OCI-LY7 (cell line): ENCODE measurements at regions not wholly inside any gene's neighbourhood (a gene's known extent, or its start where the extent isn't known, plus 50 kb on each side); places are given as distances from the start of the nearest gene placed in this dataset.

Source experiments
- BruUV-seq: library from RNA; stranded (reverse); fragments of 400-500 nt; replicated peaks from 2 replicates; lab custom pipeline; 2021; lab: Mats Ljungman, UMichigan
- CTCF ChIA-PET: fragments of 300-600 bp; sonication (Branson Sonifier 250); formaldehyde crosslinking; loops from one replicate; lab custom pipeline; 2022; ENCODE audit warnings: antibody characterized with exemption; ENCODE audit not compliant: unreplicated experiment; lab: Charles Lee
- POLR2A ChIA-PET: fragments of 300-600 bp; sonication (Branson Sonifier 250); formaldehyde crosslinking; loops from one replicate; lab custom pipeline; 2022; ENCODE audit warnings: antibody characterized with exemption; lab: Charles Lee
- DNase-seq: peaks from one replicate; pipeline ENCODE4 v3.0.0-alpha.2; 2015; ENCODE audit warnings: low spot score
- H2AFZ ChIP-seq: fragments of 200-600 bp; sonication (generic), shearing (Covaris generic); 2 replicates; pipeline ENCODE4 v1.6.1; 2014; ENCODE audit warnings: mild to moderate bottlenecking, antibody characterized with exemption, low read length, moderate library complexity
- H3K27ac ChIP-seq: fragments of 200-600 bp; sonication (generic); 2 replicates; pipeline ENCODE4 v1.5.1; 2014; ENCODE audit warnings: mixed run types, low read depth, mild to moderate bottlenecking, moderate library complexity, low read length, inconsistent platforms; ENCODE audit not compliant: poor library complexity, severe bottlenecking
- H3K36me3 ChIP-seq: fragments of 200-600 bp; sonication (generic); 2 replicates; pipeline ENCODE4 v1.6.1; 2014; ENCODE audit warnings: mild to moderate bottlenecking, antibody characterized with exemption, low read length, moderate library complexity, mixed read lengths; ENCODE audit not compliant: insufficient read depth
- H3K4me1 ChIP-seq: fragments of 200-600 bp; sonication (generic); 2 replicates; pipeline ENCODE4 v1.5.1; 2014; ENCODE audit warnings: mild to moderate bottlenecking, low read length; ENCODE audit not compliant: insufficient read depth, poor library complexity, severe bottlenecking
- H3K4me2 ChIP-seq: fragments of 200-600 bp; sonication (generic); 2 replicates; pipeline ENCODE4 v1.6.1; 2014; ENCODE audit warnings: mild to moderate bottlenecking, low read length
- H3K4me3 ChIP-seq: fragments of 200-600 bp; sonication (generic); 2 replicates; pipeline ENCODE4 v1.5.1; 2014; ENCODE audit warnings: mild to moderate bottlenecking, low read depth, low read length; ENCODE audit not compliant: poor library complexity, severe bottlenecking
- H3K79me2 ChIP-seq: fragments of 200-600 bp; sonication (generic); 2 replicates; pipeline ENCODE4 v1.6.1; 2016; ENCODE audit warnings: low read depth, mild to moderate bottlenecking, low read length, moderate library complexity, mixed read lengths; ENCODE audit not compliant: insufficient read depth
- H3K9me2 ChIP-seq: fragments of 200-600 bp; sonication (generic); 2 replicates; pipeline ENCODE4 v1.6.1; 2016; ENCODE audit warnings: mild to moderate bottlenecking, low read length, mixed read lengths; ENCODE audit not compliant: insufficient read depth
- H3K9me3 ChIP-seq: fragments of 200-600 bp; sonication (generic); 2 replicates; pipeline ENCODE4 v1.6.1; 2014; ENCODE audit warnings: mild to moderate bottlenecking, mixed run types, low read length, mixed read lengths
- H4K20me1 ChIP-seq: fragments of 200-600 bp; sonication (generic); 2 replicates; pipeline ENCODE4 v1.6.1; 2014; ENCODE audit warnings: mild to moderate bottlenecking, antibody characterized with exemption, low read length, moderate library complexity, mixed read lengths; ENCODE audit not compliant: insufficient read depth
- CTCF ChIP-seq: fragments of 200-600 bp; sonication (generic); conservative IDR thresholded peaks from 2 replicates; pipeline ENCODE4 v1.5.1; 2014; ENCODE audit warnings: mild to moderate bottlenecking, antibody characterized with exemption, low read length, moderate library complexity, mixed read lengths
- EZH2phosphoT487 ChIP-seq: fragments of 200-600 bp; sonication (generic); IDR thresholded peaks from 2 replicates; pipeline ENCODE4 v1.6.1; 2018; ENCODE audit warnings: low read depth, borderline replicate concordance, mild to moderate bottlenecking, mixed run types, antibody characterized with exemption, low read length, moderate library complexity, mixed read lengths
- intact Hi-C: fragments of 100-400 bp; cut with micrococcal nuclease; formaldehyde crosslinking; loops from one replicate; pipeline ENCODE4 v1.10.0; 2022; ENCODE audit not compliant: unreplicated experiment

GRCh38 chr6:163926642-163927041 is 512.1 kb downstream of the QKI start:
- H4K20me1 ChIP-seq, result no peaks in the 10 kb centered on the region
- H3K4me3 ChIP-seq, result no peak overlapping the region
- H3K27ac ChIP-seq, result no peak overlapping the region
- DNase-seq, result no peak
- intact Hi-C loops, result no loop called here
- H3K36me3 ChIP-seq, result no peaks in the 10 kb centered on the region
- no peaks in the 10 kb centered on the region for H3K79me2 ChIP-seq
- H3K9me2 ChIP-seq, result no peaks in the 10 kb centered on the region
- CTCF ChIA-PET, result no interaction called here
- TF ChIP-seq CTCF (no peak), EZH2phosphoT487 (no peak)
- POLR2A ChIA-PET, result no interaction called here
- H3K4me2 ChIP-seq, result no peak overlapping the region
- no peaks in the 10 kb centered on the region for H3K9me3 ChIP-seq
- no TSS peak for BruUV-seq
- H2AFZ ChIP-seq, result no peak overlapping the region
- H3K4me1 ChIP-seq, result no peaks in the 10 kb centered on the region

GRCh38 chr6:163925839-163926238 is 511.3 kb downstream of the QKI start:
- no peaks in the 10 kb centered on the region for H3K9me2 ChIP-seq
- no peaks in the 10 kb centered on the region for H3K4me1 ChIP-seq
- no peak for TF ChIP-seq CTCF
- BruUV-seq, result no TSS peak
- ChIA-PET POLR2A (interaction anchor here (0.5 kb wide), 1 partner anchor 24 kb away, joined by 4 read pairs; no protein-coding TSS in a partner anchor), CTCF (no interaction called here)
- no peak overlapping the region for H3K4me2 ChIP-seq
- H2AFZ ChIP-seq, result no peak overlapping the region
- DNase-seq, result no peak
- no peaks in the 10 kb centered on the region for H3K36me3 ChIP-seq
- no peaks in the 10 kb centered on the region for H3K79me2 ChIP-seq
- no peak overlapping the region for H3K27ac ChIP-seq
- H3K9me3 ChIP-seq, result no peaks in the 10 kb centered on the region
- intact Hi-C loops, result no loop called here
- no peak overlapping the region for H3K4me3 ChIP-seq
- H4K20me1 ChIP-seq, result no peaks in the 10 kb centered on the region

GRCh38 chr6:163923658-163924411 is 509.3 kb downstream of the QKI start:
- Histone ChIP-seq H3K9me2 (no peaks in the 10 kb centered on the region), H4K20me1 (no peaks in the 10 kb centered on the region), H3K4me1 (no peaks in the 10 kb centered on the region), H3K79me2 (no peaks in the 10 kb centered on the region), H3K36me3 (no peaks in the 10 kb centered on the region), H3K27ac (no peak overlapping the region), H3K4me2 (no peak overlapping the region), H2AFZ (no peak overlapping the region), H3K9me3 (no peaks in the 10 kb centered on the region), H3K4me3 (no peak overlapping the region)
- CTCF ChIA-PET, result no interaction called here
- no peak for DNase-seq
- POLR2A ChIA-PET, result no interaction called here
- no TSS peak for BruUV-seq
- intact Hi-C loops, result no loop called here
- TF ChIP-seq CTCF, result no peak
- no peak for TF ChIP-seq EZH2phosphoT487
